ENCODE measurements at regions not wholly inside any gene's neighbourhood (a gene's known extent, or its start where the extent isn't known, plus 50 kb on each side); places are given as distances from the start of the nearest gene placed in this dataset.
"Not testable (repeated sequence)": the region's sequence is repeated elsewhere in the genome, so short reads cannot be mapped to it uniquely, and the experiment has no call there.

GRCh38 chr17:15802917-15803316, 70.8 kb downstream of the TBC1D26 start:
- DNase-seq (ENCODE audit: low read depth in 3 of 3, low spot score in 1 of 3) = not testable (repeated sequence)

GRCh38 chr17:15806825-15807224, 74.7 kb downstream of the TBC1D26 start:
- not testable (repeated sequence) for DNase-seq (ENCODE audit: low read depth in 3 of 3, low spot score in 1 of 3)

- not testable (repeated sequence) for DNase-seq (ENCODE audit: low read depth in 3 of 3, low spot score in 1 of 3)
Observed at GRCh38 chr17:15813388-15813787, 81.3 kb downstream of the TBC1D26 start.

- DNase-seq (ENCODE audit: low read depth in 3 of 3, low spot score in 1 of 3) = not testable (repeated sequence)
Observed at GRCh38 chr17:15814003-15814402, 81.9 kb downstream of the TBC1D26 start.

GRCh38 chr17:15817861-15818260, 85.8 kb downstream of the TBC1D26 start:
- DNase-seq (ENCODE audit: low read depth in 3 of 3, low spot score in 1 of 3) = not testable (repeated sequence)

- not testable (repeated sequence) for DNase-seq (ENCODE audit: low read depth in 3 of 3, low spot score in 1 of 3)
Observed at GRCh38 chr17:15822280-15822679, 90.2 kb downstream of the TBC1D26 start.

GRCh38 chr17:15828727-15829314, 96.7 kb downstream of the TBC1D26 start:
- DNase-seq (ENCODE audit: low read depth in 3 of 3, low spot score in 1 of 3) = peak; percentile 16 to 72 (median 42)

- DNase-seq (ENCODE audit: low read depth in 3 of 3, low spot score in 1 of 3) = not testable (repeated sequence)
Observed at GRCh38 chr17:15830221-15830620, 98.1 kb downstream of the TBC1D26 start.

- not testable (repeated sequence) for DNase-seq (ENCODE audit: low read depth in 3 of 3, low spot score in 1 of 3)
Observed at GRCh38 chr17:15831182-15831581, 99.1 kb downstream of the TBC1D26 start.

GRCh38 chr17:15832921-15833480, 100.9 kb downstream of the TBC1D26 start:
- DNase-seq (ENCODE audit: low read depth in 3 of 3, low spot score in 1 of 3) = not testable (repeated sequence)

- DNase-seq (ENCODE audit: low read depth in 3 of 3, low spot score in 1 of 3) = not testable (repeated sequence)
Observed at GRCh38 chr17:15833890-15834289, 101.8 kb downstream of the TBC1D26 start.

GRCh38 chr17:15835481-15835880, 103.4 kb downstream of the TBC1D26 start:
- DNase-seq (ENCODE audit: low read depth in 3 of 3, low spot score in 1 of 3) = not testable (repeated sequence)

- not testable (repeated sequence) for DNase-seq (ENCODE audit: low read depth in 3 of 3, low spot score in 1 of 3)
Observed at GRCh38 chr17:15836249-15836982, 104.3 kb downstream of the TBC1D26 start.

- not testable (repeated sequence) for DNase-seq (ENCODE audit: low read depth in 3 of 3, low spot score in 1 of 3)
Observed at GRCh38 chr17:15836991-15837390, 104.9 kb downstream of the TBC1D26 start.

- DNase-seq (ENCODE audit: low read depth in 3 of 3, low spot score in 1 of 3) = not testable (repeated sequence)
Observed at GRCh38 chr17:15847447-15848229, 97.3 kb upstream of the ADORA2B start.

GRCh38 chr17:15849054-15849453, 95.9 kb upstream of the ADORA2B start:
- peak in 1 of 3 donors; percentile 28 for DNase-seq (ENCODE audit: low read depth in 3 of 3, low spot score in 1 of 3)

- not testable (repeated sequence) for DNase-seq (ENCODE audit: low read depth in 3 of 3, low spot score in 1 of 3)
Observed at GRCh38 chr17:15850071-15850470, 94.9 kb upstream of the ADORA2B start.

GRCh38 chr17:15850687-15851086, 94.2 kb upstream of the ADORA2B start:
- not testable (repeated sequence) for DNase-seq (ENCODE audit: low read depth in 3 of 3, low spot score in 1 of 3)

GRCh38 chr17:15852863-15853262, 92.1 kb upstream of the ADORA2B start:
- DNase-seq (ENCODE audit: low read depth in 3 of 3, low spot score in 1 of 3) = not testable (repeated sequence)

- DNase-seq (ENCODE audit: low read depth in 3 of 3, low spot score in 1 of 3) = not testable (repeated sequence)
Observed at GRCh38 chr17:15856191-15856590, 88.7 kb upstream of the ADORA2B start.

GRCh38 chr17:15856745-15857144, 88.2 kb upstream of the ADORA2B start:
- DNase-seq (ENCODE audit: low read depth in 3 of 3, low spot score in 1 of 3) = not testable (repeated sequence)

Data from stimulated activated CD4-positive, alpha-beta T cell treated with anti-CD3 and anti-CD28 coated beads, TNF-alpha, amount 100 ng/mL, for 1 hour (primary cell).